Omental fat pad (tissue), 3 donors: ENCODE measurements at regions not wholly inside any gene's neighbourhood (a gene's known extent, or its start where the extent isn't known, plus 50 kb on each side); places are given as distances from the start of the nearest gene placed in this dataset.

Source experiments
- ATAC-seq: fragments of 150-250 bp; one replicate; pipeline ENCODE4 v1.9.1; 2016; ENCODE audit warnings: mild to moderate bottlenecking, moderate library complexity; ENCODE audit not compliant: low FRiP score
- DNase-seq: peaks from one replicate; pipeline ENCODE4 v3.0.0-alpha.2; 2019; ENCODE audit warnings: low spot score
- TF ChIP-seq, protein P1 (sequence below), 3 donors: fragments of 450-650 bp; IDR thresholded peaks; one replicate each; pipeline ENCODE4 v1.5.1; 2016 to 2017; ENCODE audit warnings: antibody characterized with exemption in 3 of 3, mild to moderate bottlenecking in 3 of 3, moderate library complexity in 2 of 3

DNA sequence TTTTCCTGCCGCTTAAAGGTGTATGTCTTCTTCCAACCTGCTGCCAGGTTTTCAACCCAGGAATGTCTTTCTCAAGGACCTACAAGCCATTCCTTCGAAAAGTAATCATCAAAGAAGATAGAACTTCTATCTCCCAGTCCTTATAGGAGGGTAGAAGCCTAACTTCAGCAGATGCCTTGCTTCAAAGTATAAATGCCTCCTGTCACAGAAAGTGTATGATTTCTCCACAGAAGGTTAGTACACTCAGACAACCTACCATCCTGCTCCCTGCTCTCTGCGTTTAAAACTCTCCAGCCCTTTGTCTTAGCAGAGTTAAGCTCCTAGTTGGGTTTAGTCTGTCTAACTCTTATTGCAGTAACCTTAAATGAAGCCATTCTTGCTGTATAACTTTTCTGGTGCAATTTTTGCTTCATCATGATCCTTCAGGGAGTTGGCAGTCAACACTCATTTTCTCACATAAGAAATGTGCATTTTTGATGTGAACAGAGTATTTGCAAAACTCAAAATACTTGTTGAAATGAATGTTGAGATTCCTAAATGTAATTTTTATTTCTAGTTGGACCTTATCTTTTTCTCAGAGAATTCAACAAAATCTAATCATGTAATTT lies 737.5 kb downstream of the LIG4 start:
- TF ChIP-seq, protein P1, sequence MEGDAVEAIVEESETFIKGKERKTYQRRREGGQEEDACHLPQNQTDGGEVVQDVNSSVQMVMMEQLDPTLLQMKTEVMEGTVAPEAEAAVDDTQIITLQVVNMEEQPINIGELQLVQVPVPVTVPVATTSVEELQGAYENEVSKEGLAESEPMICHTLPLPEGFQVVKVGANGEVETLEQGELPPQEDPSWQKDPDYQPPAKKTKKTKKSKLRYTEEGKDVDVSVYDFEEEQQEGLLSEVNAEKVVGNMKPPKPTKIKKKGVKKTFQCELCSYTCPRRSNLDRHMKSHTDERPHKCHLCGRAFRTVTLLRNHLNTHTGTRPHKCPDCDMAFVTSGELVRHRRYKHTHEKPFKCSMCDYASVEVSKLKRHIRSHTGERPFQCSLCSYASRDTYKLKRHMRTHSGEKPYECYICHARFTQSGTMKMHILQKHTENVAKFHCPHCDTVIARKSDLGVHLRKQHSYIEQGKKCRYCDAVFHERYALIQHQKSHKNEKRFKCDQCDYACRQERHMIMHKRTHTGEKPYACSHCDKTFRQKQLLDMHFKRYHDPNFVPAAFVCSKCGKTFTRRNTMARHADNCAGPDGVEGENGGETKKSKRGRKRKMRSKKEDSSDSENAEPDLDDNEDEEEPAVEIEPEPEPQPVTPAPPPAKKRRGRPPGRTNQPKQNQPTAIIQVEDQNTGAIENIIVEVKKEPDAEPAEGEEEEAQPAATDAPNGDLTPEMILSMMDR (IDR thresholded peaks at IDR 0.05): no peak
- no peak for ATAC-seq
- no peak for DNase-seq

DNA sequence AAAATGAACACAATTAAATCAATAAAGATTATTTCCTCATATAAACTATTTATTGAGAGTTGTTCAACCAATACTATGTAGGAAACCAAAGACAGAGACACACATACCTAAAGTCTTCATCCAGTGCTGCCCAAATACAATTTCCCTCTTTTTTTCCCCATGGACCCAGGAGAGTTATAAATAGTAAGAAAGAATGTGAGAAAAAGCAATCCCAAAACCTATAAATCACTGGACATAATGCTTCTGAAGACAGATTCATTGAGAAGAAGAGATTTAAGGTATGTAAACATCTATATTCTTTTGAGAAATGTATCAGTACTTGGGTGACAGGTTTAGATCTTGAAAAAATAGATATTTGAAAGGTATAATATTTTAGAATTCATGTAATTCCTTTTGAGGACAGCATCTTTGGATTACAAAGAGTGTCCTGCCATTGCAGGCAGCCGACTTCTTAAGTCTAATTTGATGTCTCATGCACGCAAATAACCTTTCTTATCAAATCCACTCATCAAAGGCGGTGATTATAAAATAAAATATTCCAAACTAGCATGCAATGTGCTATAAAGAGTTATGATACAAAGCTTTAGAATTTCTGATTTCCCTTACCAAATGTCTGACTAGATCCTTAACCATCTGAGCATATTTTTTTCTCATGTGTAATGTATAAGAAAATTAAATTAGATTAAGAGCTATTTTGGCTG lies 739.4 kb downstream of the LIG4 start:
- DNase-seq (no peak), ATAC-seq (no peak)
- TF ChIP-seq, protein P1 (IDR thresholded peaks at IDR 0.05): no peak

DNA sequence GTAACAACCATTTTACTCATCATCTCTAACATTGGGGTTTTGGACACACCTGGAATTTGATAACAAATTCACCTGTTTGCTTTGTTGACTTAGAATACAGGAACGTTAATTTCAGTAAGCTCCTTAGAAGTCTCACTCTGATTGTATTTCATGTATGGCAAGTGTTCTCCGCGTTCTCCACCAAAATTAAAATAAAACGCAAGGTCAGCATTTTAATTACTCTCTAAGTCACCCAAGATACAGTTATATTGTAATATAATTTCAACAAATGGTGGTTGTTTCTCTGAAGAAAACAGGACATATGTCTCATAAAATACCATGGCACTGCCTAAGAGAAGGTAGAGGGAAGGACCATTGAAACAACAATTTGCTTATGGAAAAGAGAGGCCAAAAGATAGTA lies 742.1 kb downstream of the LIG4 start:
- TF ChIP-seq, protein P1 (IDR thresholded peaks at IDR 0.05): no peak
- DNase-seq: no peak
- ATAC-seq: no peak

DNA sequence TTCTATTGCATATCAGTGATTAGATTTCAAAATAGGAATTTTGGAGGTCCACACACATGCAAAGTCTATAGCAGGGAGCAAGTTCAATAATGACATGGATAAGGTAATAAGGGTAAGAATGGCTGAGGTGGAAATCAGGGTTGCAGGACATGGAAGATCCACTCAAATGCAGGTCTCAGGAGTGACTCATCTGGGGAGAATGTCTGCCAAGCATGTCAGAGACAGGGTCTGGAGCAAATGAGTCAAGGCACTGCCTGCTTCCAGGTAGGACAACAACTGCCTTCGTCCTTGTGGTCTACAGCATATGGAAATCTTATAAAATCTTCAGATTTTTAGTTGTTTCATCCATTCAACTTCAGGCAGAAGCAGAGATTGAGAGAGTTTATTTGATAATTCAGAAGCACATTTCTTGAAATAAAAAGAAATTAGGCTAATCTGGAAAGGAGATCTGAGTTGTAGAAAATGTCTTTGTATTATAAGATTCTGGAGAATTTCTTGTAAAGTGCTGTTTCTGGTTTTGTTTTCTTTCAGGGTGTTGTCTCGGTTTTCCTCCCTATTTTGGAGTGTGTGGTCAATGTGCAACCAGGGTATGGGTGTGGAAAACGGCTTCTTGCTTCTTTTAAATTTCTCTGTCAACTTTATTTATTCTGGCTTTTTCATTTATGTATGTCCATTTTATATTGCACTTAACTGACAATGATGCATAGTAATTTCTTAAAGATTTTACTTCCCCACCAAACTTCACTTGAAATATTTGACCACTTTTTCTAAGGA lies 748.8 kb downstream of the LIG4 start:
- DNase-seq: no peak
- TF ChIP-seq, protein P1 (IDR thresholded peaks at IDR 0.05): no peak
- ATAC-seq: peak; percentile 75

DNA sequence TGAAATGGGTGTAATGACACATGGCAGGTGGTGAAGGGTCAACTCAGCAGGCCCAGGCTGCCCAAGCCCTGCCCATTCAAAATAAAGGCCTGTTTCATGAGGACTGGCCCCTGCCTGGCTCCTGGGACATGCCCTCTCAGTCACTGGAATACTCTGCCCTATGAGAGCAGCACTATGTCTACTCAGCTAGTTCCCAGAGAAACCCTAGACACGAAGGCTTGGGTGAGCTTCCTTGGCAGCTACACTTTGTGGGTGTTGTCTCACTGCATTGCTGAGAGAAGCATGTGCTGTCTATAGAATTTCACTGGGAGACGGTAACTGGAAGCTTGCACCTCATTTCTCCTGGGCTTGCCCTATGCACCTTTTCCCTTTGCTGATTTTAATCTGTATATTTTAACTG lies 752.8 kb downstream of the LIG4 start:
- TF ChIP-seq, protein P1 (IDR thresholded peaks at IDR 0.05): no peak
- DNase-seq (no peak), ATAC-seq (no peak)

DNA sequence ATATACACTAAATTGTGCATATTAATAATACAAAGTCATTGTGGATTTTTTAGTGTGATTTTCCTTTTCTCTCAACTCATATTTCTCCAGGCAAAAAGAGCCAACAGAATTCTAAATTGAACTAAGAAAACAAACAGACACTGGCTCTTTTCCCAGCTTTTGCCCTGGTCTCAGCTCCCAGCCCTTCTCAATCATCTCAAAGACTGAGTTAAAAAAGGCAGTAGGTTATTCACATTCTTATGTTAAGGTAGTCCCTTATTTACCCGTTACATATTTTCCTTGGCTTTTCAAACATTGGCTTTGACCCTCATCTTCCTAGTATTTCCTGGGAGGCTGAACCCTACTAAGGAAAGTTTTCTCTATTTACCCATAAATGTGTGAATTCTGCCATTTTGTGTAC lies 753.6 kb downstream of the LIG4 start:
- TF ChIP-seq, protein P1 (IDR thresholded peaks at IDR 0.05): no peak
- DNase-seq (no peak), ATAC-seq (no peak)
